OCI-LY3 (cell line): ENCODE measurements at regions not wholly inside any gene's neighbourhood (a gene's known extent, or its start where the extent isn't known, plus 50 kb on each side); places are given as distances from the start of the nearest gene placed in this dataset.
"Not testable (repeated sequence)": the region's sequence is repeated elsewhere in the genome, so short reads cannot be mapped to it uniquely, and the experiment has no call there.

ENCODE experiments used
- EZH2phosphoT487 ChIP-seq: fragments of 200-600 bp; shearing (Covaris generic); IDR thresholded peaks from 2 replicates; pipeline ENCODE4 v1.6.1; 2018; ENCODE audit warnings: antibody characterized with exemption, mixed run types, low read depth
- TF ChIP-seq, protein P1 (sequence below): fragments of 200-600, 300-600 bp; sonication (generic); IDR thresholded peaks from 2 replicates; pipeline ENCODE4 v1.5.1; 2014; ENCODE audit warnings: antibody characterized with exemption, low read length, low read depth

DNA sequence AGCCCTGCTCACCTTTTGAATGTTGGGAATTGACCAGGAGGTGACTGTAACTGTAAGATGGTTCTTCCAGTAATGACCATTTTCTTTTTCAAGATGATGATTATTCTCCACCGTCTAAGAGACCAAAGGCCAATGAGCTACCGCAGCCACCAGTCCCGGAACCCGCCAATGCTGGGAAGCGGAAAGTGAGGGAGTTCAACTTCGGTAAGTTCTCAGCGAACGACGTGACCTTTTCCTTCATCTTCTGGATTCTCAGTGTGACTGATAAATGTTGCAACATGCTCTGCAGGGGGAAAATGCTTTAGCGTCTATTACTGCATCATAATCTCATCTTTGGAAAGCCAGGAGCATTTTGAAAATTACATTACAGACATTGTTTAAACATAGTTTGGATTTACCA is 89.5 kb upstream of the SPDYE9 start:
- TF ChIP-seq, protein P1, sequence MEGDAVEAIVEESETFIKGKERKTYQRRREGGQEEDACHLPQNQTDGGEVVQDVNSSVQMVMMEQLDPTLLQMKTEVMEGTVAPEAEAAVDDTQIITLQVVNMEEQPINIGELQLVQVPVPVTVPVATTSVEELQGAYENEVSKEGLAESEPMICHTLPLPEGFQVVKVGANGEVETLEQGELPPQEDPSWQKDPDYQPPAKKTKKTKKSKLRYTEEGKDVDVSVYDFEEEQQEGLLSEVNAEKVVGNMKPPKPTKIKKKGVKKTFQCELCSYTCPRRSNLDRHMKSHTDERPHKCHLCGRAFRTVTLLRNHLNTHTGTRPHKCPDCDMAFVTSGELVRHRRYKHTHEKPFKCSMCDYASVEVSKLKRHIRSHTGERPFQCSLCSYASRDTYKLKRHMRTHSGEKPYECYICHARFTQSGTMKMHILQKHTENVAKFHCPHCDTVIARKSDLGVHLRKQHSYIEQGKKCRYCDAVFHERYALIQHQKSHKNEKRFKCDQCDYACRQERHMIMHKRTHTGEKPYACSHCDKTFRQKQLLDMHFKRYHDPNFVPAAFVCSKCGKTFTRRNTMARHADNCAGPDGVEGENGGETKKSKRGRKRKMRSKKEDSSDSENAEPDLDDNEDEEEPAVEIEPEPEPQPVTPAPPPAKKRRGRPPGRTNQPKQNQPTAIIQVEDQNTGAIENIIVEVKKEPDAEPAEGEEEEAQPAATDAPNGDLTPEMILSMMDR, result not testable (repeated sequence)
- TF ChIP-seq EZH2phosphoT487, result not testable (repeated sequence)
